Left ventricle myocardium inferior (tissue), 1 donor: ENCODE measurements at regions not wholly inside any gene's neighbourhood (a gene's known extent, or its start where the extent isn't known, plus 50 kb on each side); places are given as distances from the start of the nearest gene placed in this dataset.

Source experiments
- DNase-seq: peaks from one replicate; pipeline ENCODE4 v3.0.0-alpha.2; 2020
- H3K27ac ChIP-seq: fragments of 200-600 bp; replicated peaks from 2 replicates; pipeline ENCODE4 v1.8.0; 2021
- H3K27me3 ChIP-seq: fragments of 200-600 bp; 2 replicates; pipeline ENCODE4 v1.8.0; 2021; ENCODE audit warnings: low read depth
- H3K36me3 ChIP-seq: fragments of 200-600 bp; 2 replicates; pipeline ENCODE4 v1.8.0; 2021
- H3K4me1 ChIP-seq: fragments of 200-600 bp; 2 replicates; pipeline ENCODE4 v1.8.0; 2021
- H3K4me3 ChIP-seq: fragments of 200-600 bp; 2 replicates; pipeline ENCODE4 v1.8.0; 2021; ENCODE audit warnings: mild to moderate bottlenecking, moderate library complexity
- H3K9me3 ChIP-seq: fragments of 200-600 bp; replicated peaks from 2 replicates; pipeline ENCODE4 v1.8.0; 2021
- CTCF ChIP-seq: fragments of 200-600 bp; IDR thresholded peaks from 2 replicates; pipeline ENCODE4 v1.8.0; 2021; ENCODE audit warnings: antibody characterized with exemption, mild to moderate bottlenecking, borderline replicate concordance
- intact Hi-C: fragments of 100-400 bp; cut with micrococcal nuclease; formaldehyde crosslinking; loops from one replicate; pipeline ENCODE4 v1.11.0; 2022
- donor health status: DM: no; HTN: yes; CAD: no; lungs with severe emphysema.

DNA sequence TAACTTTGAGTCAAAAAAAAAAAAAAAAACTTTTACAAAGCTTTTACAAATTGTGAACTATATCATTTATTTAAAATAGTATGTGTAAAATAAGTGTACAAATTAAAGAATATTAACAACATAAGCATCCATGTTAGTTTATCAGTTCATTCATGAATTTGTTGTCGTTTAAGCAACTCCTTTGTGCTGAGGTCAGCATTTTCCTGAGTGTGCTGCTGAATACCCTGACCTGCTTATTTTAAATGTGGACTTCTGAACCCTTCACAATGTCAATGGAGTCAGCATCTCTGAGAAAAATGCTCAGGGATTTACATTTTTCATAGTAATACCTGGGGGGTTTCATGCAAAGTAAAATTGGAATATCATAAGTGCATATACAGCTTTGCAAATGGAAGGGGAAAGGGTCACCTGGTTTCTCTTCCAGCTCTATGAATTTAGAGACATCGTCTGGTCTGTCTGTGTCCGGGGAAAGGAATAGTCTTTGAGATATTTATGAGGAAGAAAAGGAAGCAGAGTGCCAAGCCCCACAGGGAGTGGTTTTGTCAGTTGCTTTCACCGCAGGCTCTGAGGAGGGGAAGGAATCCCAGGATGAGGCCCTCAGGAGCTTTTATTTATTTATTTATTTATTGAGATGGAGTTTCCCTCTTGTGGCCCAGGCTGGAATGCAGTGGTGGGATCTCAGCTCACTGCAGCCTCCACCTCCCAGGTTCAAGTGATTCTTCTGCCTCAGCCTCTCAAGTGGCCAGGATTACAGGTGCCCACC lies 125.5 kb upstream of the SVIL start:
- intact Hi-C loops: no loop called here
- no peaks in the 10 kb centered on the region for H3K27me3 ChIP-seq
- no peaks in the 10 kb centered on the region for H3K36me3 ChIP-seq
- no peak overlapping the region for H3K27ac ChIP-seq
- no peak overlapping the region for H3K4me3 ChIP-seq
- TF ChIP-seq CTCF: no peak
- DNase-seq: no peak
- H3K4me1 ChIP-seq: peaks cover 6% of the 10 kb centered on the region
- no peaks in the 10 kb centered on the region for H3K9me3 ChIP-seq

DNA sequence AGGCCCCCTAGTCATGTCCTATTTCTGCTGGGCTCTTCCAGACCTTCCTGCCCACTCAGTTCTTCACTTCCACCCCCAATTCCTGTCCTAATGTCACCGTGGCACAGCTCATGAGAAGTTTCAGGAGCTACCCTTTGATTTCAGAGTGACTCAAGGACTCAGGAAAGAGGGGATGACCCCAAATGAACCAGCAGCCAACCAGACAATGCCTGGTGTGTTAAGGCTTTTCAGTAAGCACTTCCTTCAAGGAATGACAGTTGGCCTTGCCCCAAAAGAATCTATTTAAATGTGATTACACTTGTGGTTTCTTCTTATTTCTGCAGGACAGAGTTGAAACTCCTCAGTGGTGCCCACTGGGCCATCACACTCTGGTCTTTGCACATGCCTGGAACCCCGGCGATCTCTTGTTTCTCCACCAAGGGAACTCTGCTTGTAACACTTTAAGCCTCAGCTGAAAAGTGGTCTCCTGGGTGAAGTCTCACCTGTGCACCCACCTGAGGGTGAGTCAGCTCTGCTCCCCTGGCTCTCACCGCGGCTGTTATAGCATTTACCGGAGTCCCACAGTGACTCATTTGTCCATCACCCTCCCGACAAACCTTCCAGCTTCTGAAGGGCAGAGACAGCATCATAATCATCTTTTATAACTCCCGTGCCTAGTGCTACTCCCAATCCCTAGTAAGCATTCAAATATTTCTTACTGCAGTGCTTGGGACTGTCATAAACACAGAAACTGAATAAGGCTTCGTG lies 123.0 kb upstream of the SVIL start:
- H3K27me3 ChIP-seq: no peaks in the 10 kb centered on the region

DNA sequence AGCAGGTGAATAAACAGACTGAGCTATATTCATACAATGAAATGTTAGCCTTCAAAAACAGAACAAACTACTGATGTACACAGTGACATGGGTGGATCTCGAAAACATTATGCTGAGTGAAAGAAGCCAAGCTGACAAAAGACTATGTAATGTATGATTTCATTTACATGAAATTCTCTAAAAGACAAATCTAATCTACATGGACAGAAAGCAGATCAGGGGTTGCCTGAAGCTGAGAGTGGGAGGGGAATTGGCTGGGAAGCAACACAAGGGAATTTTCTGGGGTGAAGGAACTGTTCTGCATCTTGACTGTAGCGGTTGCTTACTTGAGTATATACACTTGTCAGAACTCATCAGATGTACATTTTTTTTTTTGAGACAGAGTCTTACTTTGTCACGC lies 121.7 kb upstream of the SVIL start:
- H3K27ac ChIP-seq: no peak overlapping the region

More for the DNA sequence above, 123.0 kb upstream of the SVIL start:
- intact Hi-C loops: no loop called here
- no peaks in the 10 kb centered on the region for H3K9me3 ChIP-seq
- no peaks in the 10 kb centered on the region for H3K36me3 ChIP-seq
- DNase-seq: no peak
- no peak overlapping the region for H3K27ac ChIP-seq
- no peaks in the 10 kb centered on the region for H3K4me1 ChIP-seq
- no peak for TF ChIP-seq CTCF
- H3K4me3 ChIP-seq: no peak overlapping the region

GRCh38 chr10:29753283-29753682 lies 118.5 kb upstream of the SVIL start:
- H3K27me3 ChIP-seq: no peaks in the 10 kb centered on the region
- H3K9me3 ChIP-seq: no peaks in the 10 kb centered on the region
- DNase-seq: no peak
- no peak overlapping the region for H3K27ac ChIP-seq
- H3K36me3 ChIP-seq: no peaks in the 10 kb centered on the region
- no peak for TF ChIP-seq CTCF
- no peak overlapping the region for H3K4me3 ChIP-seq
- intact Hi-C loops: no loop called here
- H3K4me1 ChIP-seq: no peaks in the 10 kb centered on the region

More for the DNA sequence above, 121.7 kb upstream of the SVIL start:
- H3K27me3 ChIP-seq: no peaks in the 10 kb centered on the region
- H3K4me1 ChIP-seq: no peaks in the 10 kb centered on the region
- H3K9me3 ChIP-seq: no peaks in the 10 kb centered on the region
- no peak for DNase-seq
- H3K36me3 ChIP-seq: no peaks in the 10 kb centered on the region
- TF ChIP-seq CTCF: no peak
- intact Hi-C loops: no loop called here
- H3K4me3 ChIP-seq: no peak overlapping the region

GRCh38 chr10:29751684-29752083 lies 116.9 kb upstream of the SVIL start:
- no peak for DNase-seq
- Histone ChIP-seq H3K27me3 (no peaks in the 10 kb centered on the region), H3K27ac (no peak overlapping the region), H3K36me3 (no peaks in the 10 kb centered on the region), H3K4me3 (no peak overlapping the region), H3K4me1 (no peaks in the 10 kb centered on the region), H3K9me3 (no peaks in the 10 kb centered on the region)
- intact Hi-C loops: no loop called here
- TF ChIP-seq CTCF: no peak
